ENCODE measurements at regions not wholly inside any gene's neighbourhood (a gene's known extent, or its start where the extent isn't known, plus 50 kb on each side); places are given as distances from the start of the nearest gene placed in this dataset.

DNA sequence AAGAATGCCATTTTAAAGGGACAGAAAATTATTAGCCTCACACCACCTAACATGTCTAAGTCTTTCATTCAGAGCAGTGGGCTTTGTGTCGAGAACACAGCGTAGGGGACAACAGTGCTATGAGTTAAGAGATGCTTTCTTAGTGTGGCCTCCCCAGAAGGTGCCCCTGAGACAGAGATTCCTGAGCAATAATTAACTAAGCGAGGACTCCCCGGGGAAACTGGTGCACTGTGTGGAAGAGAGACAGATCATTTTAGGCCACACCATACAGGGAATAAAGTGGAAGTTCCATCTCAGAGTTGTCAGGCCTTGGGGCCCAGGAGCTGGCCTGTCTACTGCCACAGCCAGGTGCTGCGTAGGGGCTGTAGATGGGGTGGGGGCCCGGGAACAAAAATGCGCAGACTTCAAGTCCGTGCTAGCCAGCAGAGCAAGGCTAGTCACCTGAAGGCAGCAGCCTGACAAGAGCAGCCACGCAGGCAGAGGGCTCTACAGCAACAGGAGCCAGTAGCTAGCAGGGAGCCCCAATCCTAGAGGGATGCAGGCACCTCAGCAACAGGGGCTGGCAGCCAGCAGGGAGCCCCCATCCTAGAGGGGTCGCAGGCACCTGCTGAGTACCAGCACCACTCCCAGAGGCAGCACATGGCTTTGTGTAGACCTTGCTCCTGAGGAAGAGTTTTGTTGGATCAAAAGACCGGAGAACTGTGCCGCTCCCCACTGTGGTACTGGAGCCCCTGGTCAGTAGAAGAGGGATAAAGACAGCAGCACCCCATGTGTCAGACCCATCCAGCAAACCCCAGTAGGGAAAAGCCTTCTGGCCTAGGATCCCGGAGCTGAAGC lies 63.0 kb upstream of the NXT1 start:
- intact Hi-C loops (cut with DNase I; ENCODE audit: low total_unique reads): no loop called here
- WGBS, 2 donors: 90 to 95% methylated on average over 11 to 13 of the region's 13 CpGs

DNA sequence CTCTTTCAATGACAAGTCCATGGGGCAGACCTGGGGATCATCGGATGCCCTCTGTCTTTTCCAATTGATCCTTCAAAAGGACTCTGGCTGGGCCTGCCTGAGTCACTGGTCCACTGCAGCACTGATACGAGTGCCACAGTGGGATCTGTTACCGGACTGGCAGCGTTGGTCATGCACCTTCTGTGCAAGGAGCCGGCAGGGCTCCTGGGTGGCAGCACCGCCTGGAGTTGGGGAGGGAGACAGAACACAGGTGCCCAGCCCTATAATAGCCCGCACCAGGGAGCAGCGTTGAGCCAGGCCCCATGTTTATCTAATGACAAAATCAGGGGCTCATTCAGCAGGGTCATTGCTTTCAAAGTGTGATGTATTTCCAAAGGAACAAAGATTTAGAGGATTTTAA lies 64.2 kb upstream of the NXT1 start:
- intact Hi-C loops (cut with DNase I; ENCODE audit: low total_unique reads): no loop called here

More for the DNA sequence above, 63.0 kb upstream of the NXT1 start:
- no peak for DNase-seq
- H3K4me1 ChIP-seq: peaks cover 16% of the 10 kb centered on the region
- no peaks in the 10 kb centered on the region for H3K36me3 ChIP-seq (ENCODE audit: low read depth, missing control alignments)
- H3K4me3 ChIP-seq: no peak overlapping the region
- no peak for TF ChIP-seq POLR2A (IDR thresholded peaks at IDR 0.05)
- TF ChIP-seq, protein P1, sequence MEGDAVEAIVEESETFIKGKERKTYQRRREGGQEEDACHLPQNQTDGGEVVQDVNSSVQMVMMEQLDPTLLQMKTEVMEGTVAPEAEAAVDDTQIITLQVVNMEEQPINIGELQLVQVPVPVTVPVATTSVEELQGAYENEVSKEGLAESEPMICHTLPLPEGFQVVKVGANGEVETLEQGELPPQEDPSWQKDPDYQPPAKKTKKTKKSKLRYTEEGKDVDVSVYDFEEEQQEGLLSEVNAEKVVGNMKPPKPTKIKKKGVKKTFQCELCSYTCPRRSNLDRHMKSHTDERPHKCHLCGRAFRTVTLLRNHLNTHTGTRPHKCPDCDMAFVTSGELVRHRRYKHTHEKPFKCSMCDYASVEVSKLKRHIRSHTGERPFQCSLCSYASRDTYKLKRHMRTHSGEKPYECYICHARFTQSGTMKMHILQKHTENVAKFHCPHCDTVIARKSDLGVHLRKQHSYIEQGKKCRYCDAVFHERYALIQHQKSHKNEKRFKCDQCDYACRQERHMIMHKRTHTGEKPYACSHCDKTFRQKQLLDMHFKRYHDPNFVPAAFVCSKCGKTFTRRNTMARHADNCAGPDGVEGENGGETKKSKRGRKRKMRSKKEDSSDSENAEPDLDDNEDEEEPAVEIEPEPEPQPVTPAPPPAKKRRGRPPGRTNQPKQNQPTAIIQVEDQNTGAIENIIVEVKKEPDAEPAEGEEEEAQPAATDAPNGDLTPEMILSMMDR (IDR thresholded peaks at IDR 0.05): no peak
- H3K27ac ChIP-seq: no peak overlapping the region
- no peaks in the 10 kb centered on the region for H3K27me3 ChIP-seq
- H3K9me3 ChIP-seq: no peaks in the 10 kb centered on the region

DNA sequence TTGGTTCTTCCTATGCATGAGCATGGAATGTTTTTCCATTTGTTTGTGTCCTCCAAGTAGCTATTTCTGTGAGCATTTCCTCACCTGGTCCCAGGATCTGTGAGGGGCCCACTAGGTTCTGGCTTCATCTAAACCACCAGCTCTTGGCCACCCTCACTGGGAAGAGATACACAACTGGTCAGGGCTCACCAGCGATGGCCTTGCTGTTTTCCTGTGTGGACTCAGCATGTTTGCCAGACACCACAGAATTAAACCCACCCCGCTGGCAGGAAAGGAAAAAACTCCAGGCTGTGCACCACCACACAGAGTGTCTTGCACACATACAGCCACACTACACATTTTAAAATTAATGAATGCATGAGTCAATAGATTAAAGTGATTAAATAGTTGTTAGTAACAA lies 65.1 kb upstream of the NXT1 start:
- H3K4me3 ChIP-seq: no peak overlapping the region
- DNase-seq: no peak
- TF ChIP-seq POLR2A (IDR thresholded peaks at IDR 0.05): no peak
- TF ChIP-seq, protein P1 (IDR thresholded peaks at IDR 0.05): no peak
- no peaks in the 10 kb centered on the region for H3K36me3 ChIP-seq (ENCODE audit: low read depth, missing control alignments)
- no peaks in the 10 kb centered on the region for H3K9me3 ChIP-seq
- H3K27me3 ChIP-seq: no peaks in the 10 kb centered on the region
- intact Hi-C loops (cut with DNase I; ENCODE audit: low total_unique reads): no loop called here
- no peak overlapping the region for H3K27ac ChIP-seq
- 85 to 88% methylated on average over 2 of the region's 2 CpGs for WGBS, 2 donors
- peaks cover 6% of the 10 kb centered on the region for H3K4me1 ChIP-seq

More for the DNA sequence above, 64.2 kb upstream of the NXT1 start:
- H3K27ac ChIP-seq: no peak overlapping the region
- H3K4me3 ChIP-seq: no peak overlapping the region
- no peak for DNase-seq
- H3K36me3 ChIP-seq (ENCODE audit: low read depth, missing control alignments): no peaks in the 10 kb centered on the region
- H3K9me3 ChIP-seq: no peaks in the 10 kb centered on the region
- no peak for TF ChIP-seq POLR2A (IDR thresholded peaks at IDR 0.05)
- TF ChIP-seq, protein P1 (IDR thresholded peaks at IDR 0.05): no peak
- WGBS, 2 donors: 94 to 97% methylated on average over 8 of the region's 8 CpGs
- peaks cover 9% of the 10 kb centered on the region for H3K4me1 ChIP-seq
- H3K27me3 ChIP-seq: no peaks in the 10 kb centered on the region

DNA sequence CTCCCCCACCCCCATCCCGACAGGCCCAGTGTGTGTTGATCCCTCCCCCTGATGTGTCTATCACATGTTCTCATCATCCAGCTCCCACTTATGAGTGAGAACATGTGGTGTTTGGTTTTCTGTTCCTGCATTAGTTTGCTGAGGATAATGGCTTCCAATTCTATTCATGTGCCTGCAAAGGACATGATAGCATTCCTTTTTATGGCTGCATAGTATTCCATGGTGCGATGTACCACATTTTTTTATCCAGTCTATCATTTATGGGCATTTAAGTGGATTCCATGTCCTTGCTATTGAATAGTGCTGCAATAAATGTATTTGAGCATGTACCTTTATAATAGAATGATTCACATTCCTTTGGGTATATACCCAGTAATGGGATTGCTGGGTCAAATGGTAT lies 66.6 kb upstream of the NXT1 start:
- H3K9me3 ChIP-seq: no peaks in the 10 kb centered on the region
- no peak for DNase-seq
- no peak overlapping the region for H3K27ac ChIP-seq
- TF ChIP-seq, protein P1 (IDR thresholded peaks at IDR 0.05): no peak
- TF ChIP-seq POLR2A (IDR thresholded peaks at IDR 0.05): no peak
- no peak overlapping the region for H3K4me3 ChIP-seq
- intact Hi-C loops (cut with DNase I; ENCODE audit: low total_unique reads): no loop called here
- no peaks in the 10 kb centered on the region for H3K4me1 ChIP-seq
- no peaks in the 10 kb centered on the region for H3K36me3 ChIP-seq (ENCODE audit: low read depth, missing control alignments)
- WGBS, 2 donors: 79 to 85% methylated on average over 2 of the region's 2 CpGs
- no peaks in the 10 kb centered on the region for H3K27me3 ChIP-seq

All from testis (tissue), 2 donors.